Transverse colon (tissue), 4 donors: ENCODE measurements at regions not wholly inside any gene's neighbourhood (a gene's known extent, or its start where the extent isn't known, plus 50 kb on each side); places are given as distances from the start of the nearest gene placed in this dataset.

ENCODE experiments used
- CTCF ChIP-seq, 5 experiments: fragments of 200-600 bp in 3 of 5; fragments of 450-650 bp in 2 of 5; sonication (generic) in 3 of 5; IDR thresholded peaks; 1 replicate in 2 of 5; 2 replicates in 3 of 5; pipeline ENCODE4 v1.5.1; 2016 to 2017; ENCODE audit warnings: antibody characterized with exemption in 5 of 5, inconsistent platforms in 3 of 5, mild to moderate bottlenecking in 2 of 5, moderate library complexity in 1 of 5
- EP300 ChIP-seq: sonication (generic); formaldehyde crosslinking; IDR thresholded peaks from one replicate; pipeline ENCODE4 v1.6.1; 2017; ENCODE audit warnings: antibody characterized with exemption, low read depth
- POLR2A ChIP-seq: fragments of 450-650 bp; IDR thresholded peaks from one replicate; pipeline ENCODE4 v1.6.1; 2016; ENCODE audit warnings: antibody characterized with exemption, mild to moderate bottlenecking, moderate library complexity
- POLR2AphosphoS5 ChIP-seq, 3 donors: sonication (generic); formaldehyde crosslinking; IDR thresholded peaks; one replicate each; pipeline ENCODE4 v1.6.1; 2016; ENCODE audit warnings: antibody characterized with exemption in 3 of 3

DNA sequence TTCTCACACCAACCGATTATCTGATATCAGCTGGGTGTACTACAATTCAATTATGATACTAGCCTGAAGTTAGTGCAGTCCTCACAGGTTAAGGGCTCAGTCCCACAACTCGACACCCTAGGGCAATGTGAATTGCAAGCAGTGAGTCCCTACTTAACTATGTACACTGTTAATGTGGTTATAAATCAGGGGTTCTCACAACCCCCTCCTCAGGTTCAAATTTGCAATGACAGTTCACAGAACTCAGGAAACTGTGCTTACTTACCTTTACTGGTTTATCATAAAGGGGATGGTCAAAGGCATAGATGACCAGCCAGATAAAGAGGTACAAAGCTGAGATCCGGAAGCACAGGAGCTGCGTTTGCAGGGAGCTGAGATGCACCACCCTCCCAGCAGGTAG, 1379.1 kb upstream of the CDH2 start:
- TF ChIP-seq POLR2AphosphoS5 (IDR thresholded peaks at IDR 0.05) (no peak), CTCF (IDR thresholded peaks at IDR 0.05) (no peak), EP300 (no peak), POLR2A (no peak)
